HG02610 (cell line): ENCODE measurements at regions not wholly inside any gene's neighbourhood (a gene's known extent, or its start where the extent isn't known, plus 50 kb on each side); places are given as distances from the start of the nearest gene placed in this dataset.

Experiments
- ATAC-seq: cut with Tn5 transposase; IDR thresholded peaks from one replicate; pipeline ENCODE4 v1.9.1; 2021; ENCODE audit warnings: mild to moderate bottlenecking, moderate library complexity; ENCODE audit not compliant: unreplicated experiment

GRCh38 chr3:72351536-72351935, 496.7 kb downstream of the SHQ1 start:
- no peak for ATAC-seq

GRCh38 chr3:72350761-72351505, 497.3 kb downstream of the SHQ1 start:
- no peak for ATAC-seq

- ATAC-seq = no peak
Measured at GRCh38 chr3:72348357-72348756, 499.9 kb downstream of the SHQ1 start.

- ATAC-seq = peak; percentile 67
Measured at GRCh38 chr3:72347819-72348319, 500.4 kb downstream of the SHQ1 start.

- ATAC-seq = no peak
Measured at GRCh38 chr3:72346526-72346926, 501.7 kb downstream of the SHQ1 start.

- no peak for ATAC-seq
Measured at GRCh38 chr3:72345980-72346379, 502.3 kb downstream of the SHQ1 start.

- no peak for ATAC-seq
Measured at GRCh38 chr3:72345237-72345878, 502.9 kb downstream of the SHQ1 start.

GRCh38 chr3:72344647-72345046, 503.6 kb downstream of the SHQ1 start:
- no peak for ATAC-seq

GRCh38 chr3:72344236-72344635, 504.0 kb downstream of the SHQ1 start:
- no peak for ATAC-seq

GRCh38 chr3:72343078-72343477, 505.2 kb downstream of the SHQ1 start:
- no peak for ATAC-seq

GRCh38 chr3:72342450-72342849, 505.8 kb downstream of the SHQ1 start:
- ATAC-seq = no peak

GRCh38 chr3:72341920-72342319, 506.3 kb downstream of the SHQ1 start:
- no peak for ATAC-seq

- no peak for ATAC-seq
Measured at GRCh38 chr3:72341380-72341770, 506.9 kb downstream of the SHQ1 start.

GRCh38 chr3:72340476-72341379, 507.5 kb downstream of the SHQ1 start:
- ATAC-seq = peak; percentile 54

GRCh38 chr3:72340056-72340455, 508.2 kb downstream of the SHQ1 start:
- no peak for ATAC-seq

GRCh38 chr3:72339670-72340030, 508.6 kb downstream of the SHQ1 start:
- no peak for ATAC-seq

- ATAC-seq = peak; percentile 31
Measured at GRCh38 chr3:72338942-72339669, 509.1 kb downstream of the SHQ1 start.

GRCh38 chr3:72338082-72338941, 509.9 kb downstream of the SHQ1 start:
- no peak for ATAC-seq

GRCh38 chr3:72337480-72337855, 510.8 kb downstream of the SHQ1 start:
- ATAC-seq = no peak
